GM12878 (cell line): ENCODE measurements at regions not wholly inside any gene's neighbourhood (a gene's known extent, or its start where the extent isn't known, plus 50 kb on each side); places are given as distances from the start of the nearest gene placed in this dataset.

Experiments
- CTCF ChIP-seq, 3 experiments: IDR thresholded peaks in 2 of 3; conservative IDR thresholded peaks in 1 of 3; 2 replicates each; pipeline ENCODE4 v1.5.1; 2011; ENCODE audit warnings: low read depth in 3 of 3, low read length in 3 of 3, mild to moderate bottlenecking in 3 of 3, control low read depth in 2 of 3, moderate library complexity in 2 of 3, inconsistent platforms in 1 of 3, mixed read lengths in 1 of 3; ENCODE audit not compliant: control insufficient read depth in 2 of 3, insufficient read depth in 1 of 3; ENCODE audit errors: extremely low read depth in 1 of 3
- MEF2A ChIP-seq: IDR thresholded peaks from 2 replicates; pipeline ENCODE4 v1.6.1; 2011; ENCODE audit warnings: low read depth, mild to moderate bottlenecking, low read length, moderate library complexity; ENCODE audit not compliant: insufficient read depth
- POLR2A ChIP-seq: IDR thresholded peaks from 2 replicates; pipeline ENCODE4 v1.6.1; 2011; ENCODE audit warnings: low read depth, mild to moderate bottlenecking, low read length
- SP1 ChIP-seq: IDR thresholded peaks from one replicate; pipeline ENCODE4 v1.6.1; 2011; ENCODE audit warnings: low read depth, low read length
- ZBTB33 ChIP-seq: fragments of 450-650 bp; IDR thresholded peaks from 2 replicates; pipeline ENCODE4 v1.6.1; 2017; ENCODE audit warnings: mild to moderate bottlenecking
- ZZZ3 ChIP-seq: IDR thresholded peaks from 2 replicates; pipeline ENCODE4 v1.6.1; 2011; ENCODE audit warnings: low read depth; ENCODE audit not compliant: control insufficient read depth, insufficient read length

- no peak for TF ChIP-seq MEF2A
- no peak for TF ChIP-seq SP1
- no peak for TF ChIP-seq CTCF (IDR thresholded peaks at IDR 0.05 in 2 of 3, conservative IDR thresholded peaks at IDR 0.05 in 1 of 3; ENCODE audit: control insufficient read depth in 2 of 3, extremely low read depth in 1 of 3, insufficient read depth in 1 of 3, low read depth in 3 of 3, low read length in 3 of 3)
- no peak for TF ChIP-seq POLR2A
- no peak for TF ChIP-seq ZBTB33
- TF ChIP-seq ZZZ3 = no peak
These were observed 57.8 kb upstream of the ARID1B start for GRCh38 chr6:156719395-156719719.
